ENCODE measurements at regions not wholly inside any gene's neighbourhood (a gene's known extent, or its start where the extent isn't known, plus 50 kb on each side); places are given as distances from the start of the nearest gene placed in this dataset.

DNA sequence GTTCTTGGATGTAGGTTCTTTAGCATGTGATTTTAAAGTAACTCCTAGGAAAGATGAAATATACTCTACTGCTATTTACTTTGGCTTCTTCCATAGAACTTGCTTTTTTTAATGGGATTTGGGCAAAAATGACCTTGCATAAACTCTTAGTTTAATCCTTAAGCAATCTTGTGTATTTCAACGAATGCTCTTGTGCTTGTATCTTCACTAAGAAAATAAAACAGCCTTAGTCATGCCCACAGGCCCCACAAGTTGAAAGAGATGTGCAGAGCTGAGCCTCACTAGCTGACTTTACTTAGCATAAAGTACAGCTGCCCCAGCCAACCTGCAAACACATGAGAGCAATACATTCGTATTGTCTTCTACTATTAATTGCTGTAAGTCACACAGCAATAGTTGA, 1609.2 kb downstream of the STIM2 start:
- in situ Hi-C loops (cut with HindIII; ENCODE audit: low sequenced_read_pairs), result no loop called here
- TF ChIP-seq, protein P1, sequence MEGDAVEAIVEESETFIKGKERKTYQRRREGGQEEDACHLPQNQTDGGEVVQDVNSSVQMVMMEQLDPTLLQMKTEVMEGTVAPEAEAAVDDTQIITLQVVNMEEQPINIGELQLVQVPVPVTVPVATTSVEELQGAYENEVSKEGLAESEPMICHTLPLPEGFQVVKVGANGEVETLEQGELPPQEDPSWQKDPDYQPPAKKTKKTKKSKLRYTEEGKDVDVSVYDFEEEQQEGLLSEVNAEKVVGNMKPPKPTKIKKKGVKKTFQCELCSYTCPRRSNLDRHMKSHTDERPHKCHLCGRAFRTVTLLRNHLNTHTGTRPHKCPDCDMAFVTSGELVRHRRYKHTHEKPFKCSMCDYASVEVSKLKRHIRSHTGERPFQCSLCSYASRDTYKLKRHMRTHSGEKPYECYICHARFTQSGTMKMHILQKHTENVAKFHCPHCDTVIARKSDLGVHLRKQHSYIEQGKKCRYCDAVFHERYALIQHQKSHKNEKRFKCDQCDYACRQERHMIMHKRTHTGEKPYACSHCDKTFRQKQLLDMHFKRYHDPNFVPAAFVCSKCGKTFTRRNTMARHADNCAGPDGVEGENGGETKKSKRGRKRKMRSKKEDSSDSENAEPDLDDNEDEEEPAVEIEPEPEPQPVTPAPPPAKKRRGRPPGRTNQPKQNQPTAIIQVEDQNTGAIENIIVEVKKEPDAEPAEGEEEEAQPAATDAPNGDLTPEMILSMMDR (IDR thresholded peaks at IDR 0.05; ENCODE audit: low read depth, low read length, missing control alignments), result no peak
- H3K4me3 ChIP-seq (ENCODE audit: low read depth, low read length), result no peak overlapping the region
- DNase-seq (ENCODE audit: low read depth), result no peak

DNA sequence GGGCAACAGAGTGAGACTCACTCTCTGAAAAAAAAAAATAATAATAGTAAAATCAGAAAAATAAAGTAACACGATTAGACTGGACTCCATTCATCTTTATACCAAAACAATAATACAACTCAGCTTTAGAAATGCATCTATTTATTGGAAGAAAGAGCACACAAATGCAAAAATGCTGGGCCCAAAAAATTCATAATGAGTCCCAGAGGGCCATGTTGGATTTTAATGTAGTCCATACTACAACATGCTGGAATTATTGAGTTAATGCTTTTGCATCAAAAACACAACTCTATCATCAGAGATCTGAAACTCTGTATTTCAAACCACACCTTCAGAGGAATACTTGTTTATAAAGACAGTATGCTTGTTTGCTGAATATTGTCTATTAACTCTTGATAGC, 1614.7 kb downstream of the STIM2 start:
- TF ChIP-seq, protein P1 (IDR thresholded peaks at IDR 0.05; ENCODE audit: low read depth, low read length, missing control alignments), result no peak
- DNase-seq (ENCODE audit: low read depth), result no peak
- no peak overlapping the region for H3K4me3 ChIP-seq (ENCODE audit: low read depth, low read length)
- in situ Hi-C loops (cut with HindIII; ENCODE audit: low sequenced_read_pairs), result loop anchor here (5.0 kb wide), 1 partner anchor 62 kb away; no protein-coding TSS in a partner anchor

DNA sequence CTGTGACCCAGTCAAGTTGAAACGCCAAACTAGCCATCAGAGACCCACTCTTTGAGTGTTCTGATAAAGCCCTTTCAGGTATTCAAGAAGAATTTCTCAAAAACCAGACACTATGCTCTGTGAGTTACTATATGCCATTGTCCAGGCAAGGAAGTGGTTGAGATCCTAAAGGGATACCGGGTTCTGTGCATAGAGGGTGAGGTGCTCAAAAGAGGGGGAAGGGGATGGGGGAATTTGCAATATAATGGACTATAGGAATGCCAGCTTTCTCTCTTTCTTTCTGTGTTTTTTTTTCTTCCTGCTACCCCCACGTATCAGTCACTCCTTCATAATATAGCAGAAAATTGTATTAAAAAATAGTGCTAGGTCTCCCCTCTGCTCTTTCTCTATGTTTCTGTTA, 1619.0 kb downstream of the STIM2 start:
- no peak overlapping the region for H3K4me3 ChIP-seq (ENCODE audit: low read depth, low read length)
- no peak for DNase-seq (ENCODE audit: low read depth)
- in situ Hi-C loops (cut with HindIII; ENCODE audit: low sequenced_read_pairs), result loop anchor here (5.0 kb wide), 1 partner anchor 58 kb away; no protein-coding TSS in a partner anchor
- TF ChIP-seq, protein P1 (IDR thresholded peaks at IDR 0.05; ENCODE audit: low read depth, low read length, missing control alignments), result no peak

DNA sequence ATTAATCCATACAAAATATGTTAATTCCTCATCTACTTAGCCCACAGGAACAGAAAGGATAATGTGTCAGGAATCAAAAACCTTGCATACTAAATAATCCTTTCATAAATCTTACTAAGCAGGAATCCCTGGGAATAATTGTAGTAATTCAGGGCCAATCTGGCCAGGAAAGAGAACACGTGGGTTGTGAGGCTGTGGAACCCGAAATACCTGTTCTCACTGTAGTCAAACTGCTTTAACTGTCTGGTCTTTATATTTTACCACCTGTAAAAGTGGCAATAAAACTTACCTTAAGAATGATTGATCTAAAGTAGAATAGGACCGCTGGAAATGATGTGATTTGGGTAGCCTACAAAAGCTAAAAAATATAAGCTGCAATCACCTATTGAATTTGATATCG, 1620.9 kb downstream of the STIM2 start:
- TF ChIP-seq, protein P1 (IDR thresholded peaks at IDR 0.05; ENCODE audit: low read depth, low read length, missing control alignments), result no peak

DNA sequence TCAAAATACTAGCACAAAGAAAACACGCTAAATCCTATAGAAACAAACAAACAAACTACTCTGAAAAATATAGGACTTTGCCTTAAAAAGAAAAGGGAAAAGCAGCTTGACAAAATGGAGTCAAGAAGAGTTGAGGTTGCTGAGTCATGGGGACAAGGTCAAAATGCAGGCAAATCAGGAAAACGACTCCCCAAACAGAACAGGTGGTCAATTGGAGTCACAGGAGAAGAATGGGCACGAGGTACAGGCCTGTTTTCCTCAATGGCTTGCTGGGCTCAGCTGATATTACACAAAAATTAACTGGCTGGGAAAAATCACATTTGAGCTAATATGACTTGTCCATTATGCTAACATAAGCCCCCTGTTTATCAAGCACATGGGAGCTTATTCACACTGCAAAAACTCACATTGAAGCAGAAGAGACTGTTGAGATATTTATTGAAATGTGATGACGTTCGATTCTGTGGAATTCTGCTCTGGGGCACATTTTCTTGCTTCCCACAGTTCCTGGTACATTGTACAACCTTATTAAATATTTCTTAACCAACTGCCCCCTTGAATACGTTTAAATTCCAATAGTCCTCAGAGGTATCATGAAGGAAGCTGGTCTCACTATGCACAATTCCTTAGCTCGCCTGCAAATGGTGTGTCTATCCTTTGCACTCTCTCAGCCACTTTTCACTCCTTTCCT, 1622.1 kb downstream of the STIM2 start:
- in situ Hi-C loops (cut with HindIII; ENCODE audit: low sequenced_read_pairs), result no loop called here
- H3K4me3 ChIP-seq (ENCODE audit: low read depth, low read length), result no peak overlapping the region
- no peak for DNase-seq (ENCODE audit: low read depth)
- TF ChIP-seq, protein P1 (IDR thresholded peaks at IDR 0.05; ENCODE audit: low read depth, low read length, missing control alignments), result no peak

More for the DNA sequence above, 1620.9 kb downstream of the STIM2 start:
- DNase-seq (ENCODE audit: low read depth), result no peak
- no peak overlapping the region for H3K4me3 ChIP-seq (ENCODE audit: low read depth, low read length)
- in situ Hi-C loops (cut with HindIII; ENCODE audit: low sequenced_read_pairs), result no loop called here

DNA sequence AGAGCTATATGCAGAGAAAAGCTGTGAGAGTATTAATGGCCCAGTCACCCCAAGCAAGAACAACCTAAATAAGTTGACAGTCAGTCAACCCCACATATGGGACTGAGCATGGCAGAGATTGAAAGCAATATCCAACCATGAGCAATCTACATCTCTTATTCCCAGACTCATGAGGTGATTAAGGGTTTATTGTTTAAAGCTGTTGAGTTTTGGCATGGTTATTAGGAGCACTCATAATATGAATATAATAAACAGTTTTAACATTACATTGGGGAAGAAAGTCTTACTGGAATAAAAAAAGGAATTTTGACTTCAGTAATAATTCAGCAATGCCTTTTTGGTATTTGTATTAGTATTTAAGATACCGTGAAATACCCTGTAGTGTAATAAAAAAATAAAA, 1627.4 kb downstream of the STIM2 start:
- in situ Hi-C loops (cut with HindIII; ENCODE audit: low sequenced_read_pairs), result no loop called here
- no peak for DNase-seq (ENCODE audit: low read depth)
- TF ChIP-seq, protein P1 (IDR thresholded peaks at IDR 0.05; ENCODE audit: low read depth, low read length, missing control alignments), result no peak
- H3K4me3 ChIP-seq (ENCODE audit: low read depth, low read length), result no peak overlapping the region

Data from astrocyte of the cerebellum (primary cell).